Naive B cell (primary cell): ENCODE measurements at regions not wholly inside any gene's neighbourhood (a gene's known extent, or its start where the extent isn't known, plus 50 kb on each side); places are given as distances from the start of the nearest gene placed in this dataset.
"Not testable (repeated sequence)": the region's sequence is repeated elsewhere in the genome, so short reads cannot be mapped to it uniquely, and the experiment has no call there.

ENCODE experiments used
- ATAC-seq, 2 donors: fragments of 150-1000 bp; cut with Tn5 transposase; 2 replicates each; pipeline ENCODE4 v1.10.0; 2021; ENCODE audit warnings: low read depth in 2 of 2, mild to moderate bottlenecking in 2 of 2, moderate library complexity in 2 of 2
- DNase-seq: peaks from one replicate; pipeline ENCODE4 v3.0.0; 2022
- H3K27ac Mint-ChIP-seq, 6 donors: one replicate each; pipeline ENCODE4 v1.8.0; 2020 to 2022; ENCODE audit warnings: mild to moderate bottlenecking in 6 of 6, mixed read lengths in 6 of 6, moderate library complexity in 5 of 6, inconsistent platforms in 2 of 6
- H3K27me3 Mint-ChIP-seq, 3 donors: one replicate each; pipeline ENCODE4 v1.8.0; 2021 to 2022; ENCODE audit warnings: mixed read lengths in 3 of 3, mild to moderate bottlenecking in 1 of 3
- H3K36me3 Mint-ChIP-seq, 2 donors: one replicate each; pipeline ENCODE4 v1.8.0; 2020 to 2022; ENCODE audit warnings: mixed read lengths in 2 of 2, inconsistent platforms in 1 of 2, mild to moderate bottlenecking in 1 of 2
- H3K4me1 Mint-ChIP-seq, 3 donors: one replicate each; pipeline ENCODE4 v1.8.0; 2020 to 2022; ENCODE audit warnings: mixed read lengths in 3 of 3, inconsistent platforms in 1 of 3, mild to moderate bottlenecking in 1 of 3, moderate library complexity in 1 of 3
- H3K4me3 Mint-ChIP-seq, 8 donors: one replicate each; pipeline ENCODE4 v1.8.0; 2020 to 2022; ENCODE audit warnings: mild to moderate bottlenecking in 8 of 8, mixed read lengths in 8 of 8, moderate library complexity in 8 of 8, inconsistent platforms in 2 of 8
- H3K9me3 Mint-ChIP-seq, 7 donors: one replicate each; pipeline ENCODE4 v1.8.0; 2020 to 2022; ENCODE audit warnings: mixed read lengths in 7 of 7, mild to moderate bottlenecking in 5 of 7, inconsistent platforms in 2 of 7, moderate library complexity in 1 of 7

- H3K36me3 Mint-ChIP-seq, result no peaks in the 10 kb centered on the region
- peaks cover 0 to 10% (median 0%) of the 10 kb centered on the region in 3 donors for H3K27me3 Mint-ChIP-seq
- H3K4me3 Mint-ChIP-seq, result no peak overlapping the region
- no peak overlapping the region for H3K27ac Mint-ChIP-seq
- H3K4me1 Mint-ChIP-seq, result no peaks in the 10 kb centered on the region
- DNase-seq (no peak), ATAC-seq (no peak)
- peaks cover 0 to 5% (median 0%) of the 10 kb centered on the region in 7 donors for H3K9me3 Mint-ChIP-seq
Measured at GRCh38 chr5:18395126-18396110, 761.2 kb downstream of the TAF11L14 start.

GRCh38 chr5:18397371-18397770, 763.1 kb downstream of the TAF11L14 start:
- Mint-ChIP-seq H3K36me3 (no peaks in the 10 kb centered on the region), H3K4me1 (no peaks in the 10 kb centered on the region), H3K4me3 (no peak overlapping the region), H3K27me3 (peaks cover 0 to 7% (median 0%) of the 10 kb centered on the region in 3 donors), H3K27ac (no peak overlapping the region), H3K9me3 (peaks cover 0 to 5% (median 0%) of the 10 kb centered on the region in 7 donors)
- DNase-seq, result no peak
- ATAC-seq, result no peak

GRCh38 chr5:18397891-18398290, 763.6 kb downstream of the TAF11L14 start:
- DNase-seq (no peak), ATAC-seq (no peak)
- Mint-ChIP-seq H3K4me1 (no peaks in the 10 kb centered on the region), H3K9me3 (peaks cover 0 to 5% (median 0%) of the 10 kb centered on the region in 7 donors), H3K27ac (no peak overlapping the region), H3K4me3 (no peak overlapping the region), H3K36me3 (no peaks in the 10 kb centered on the region), H3K27me3 (peaks cover 0 to 5% (median 0%) of the 10 kb centered on the region in 3 donors)

- not testable (repeated sequence) for DNase-seq, H3K4me3 Mint-ChIP-seq, H3K36me3 Mint-ChIP-seq, H3K27me3 Mint-ChIP-seq, H3K4me1 Mint-ChIP-seq, ATAC-seq, H3K9me3 Mint-ChIP-seq, H3K27ac Mint-ChIP-seq
Measured at GRCh38 chr5:18399461-18400327, 765.4 kb downstream of the TAF11L14 start.

- DNase-seq, result no peak
- peaks cover 0 to 5% (median 0%) of the 10 kb centered on the region in 7 donors for H3K9me3 Mint-ChIP-seq
- ATAC-seq, result no peak
- H3K27me3 Mint-ChIP-seq, result no peaks in the 10 kb centered on the region
- no peak overlapping the region for H3K27ac Mint-ChIP-seq
- H3K4me3 Mint-ChIP-seq, result no peak overlapping the region
- no peaks in the 10 kb centered on the region for H3K36me3 Mint-ChIP-seq
- H3K4me1 Mint-ChIP-seq, result no peaks in the 10 kb centered on the region
Measured at GRCh38 chr5:18403141-18403540, 768.9 kb downstream of the TAF11L14 start.

- no peaks in the 10 kb centered on the region for H3K4me1 Mint-ChIP-seq
- peaks cover 0 to 3% (median 0%) of the 10 kb centered on the region in 7 donors for H3K9me3 Mint-ChIP-seq
- no peaks in the 10 kb centered on the region for H3K36me3 Mint-ChIP-seq
- ATAC-seq (no peak), DNase-seq (no peak)
- no peak overlapping the region for H3K27ac Mint-ChIP-seq
- H3K27me3 Mint-ChIP-seq, result no peaks in the 10 kb centered on the region
- no peak overlapping the region for H3K4me3 Mint-ChIP-seq
Measured at GRCh38 chr5:18403941-18404438, 769.7 kb downstream of the TAF11L14 start.

- no peaks in the 10 kb centered on the region for H3K4me1 Mint-ChIP-seq
Measured at GRCh38 chr5:18420711-18421110, 786.5 kb downstream of the TAF11L14 start.

GRCh38 chr5:18433336-18433735, 799.1 kb downstream of the TAF11L14 start:
- Mint-ChIP-seq H3K4me1 (no peaks in the 10 kb centered on the region), H3K27ac (no peak overlapping the region), H3K27me3 (no peaks in the 10 kb centered on the region), H3K4me3 (no peak overlapping the region), H3K9me3 (peaks cover 0 to 9% (median 0%) of the 10 kb centered on the region in 7 donors), H3K36me3 (no peaks in the 10 kb centered on the region)
- ATAC-seq (no peak), DNase-seq (no peak)

More at GRCh38 chr5:18420711-18421110, 786.5 kb downstream of the TAF11L14 start:
- no peak overlapping the region for H3K27ac Mint-ChIP-seq
- H3K9me3 Mint-ChIP-seq, result peaks cover 0 to 21% (median 2%) of the 10 kb centered on the region in 7 donors
- no peaks in the 10 kb centered on the region for H3K27me3 Mint-ChIP-seq
- DNase-seq (no peak), ATAC-seq (no peak)
- no peaks in the 10 kb centered on the region for H3K36me3 Mint-ChIP-seq
- H3K4me3 Mint-ChIP-seq, result no peak overlapping the region

GRCh38 chr5:18438126-18438525, 803.9 kb downstream of the TAF11L14 start:
- Mint-ChIP-seq H3K27ac (no peak overlapping the region), H3K4me1 (no peaks in the 10 kb centered on the region), H3K27me3 (no peaks in the 10 kb centered on the region), H3K36me3 (no peaks in the 10 kb centered on the region), H3K9me3 (peaks cover 0 to 5% (median 0%) of the 10 kb centered on the region in 7 donors), H3K4me3 (no peak overlapping the region)
- no peak for DNase-seq
- ATAC-seq, result no peak

GRCh38 chr5:18455521-18455920, 821.3 kb downstream of the TAF11L14 start:
- Mint-ChIP-seq H3K9me3 (peaks cover 0 to 3% (median 0%) of the 10 kb centered on the region in 7 donors), H3K27ac (no peak overlapping the region), H3K36me3 (no peaks in the 10 kb centered on the region), H3K27me3 (peaks cover 0 to 3% (median 0%) of the 10 kb centered on the region in 3 donors), H3K4me1 (no peaks in the 10 kb centered on the region), H3K4me3 (no peak overlapping the region)
- ATAC-seq (no peak), DNase-seq (no peak)

GRCh38 chr5:18457255-18457654, 823.0 kb downstream of the TAF11L14 start:
- peaks cover 0 to 3% (median 0%) of the 10 kb centered on the region in 3 donors for H3K27me3 Mint-ChIP-seq
- H3K4me3 Mint-ChIP-seq, result no peak overlapping the region
- no peak for DNase-seq
- peaks cover 0 to 3% (median 0%) of the 10 kb centered on the region in 7 donors for H3K9me3 Mint-ChIP-seq
- no peaks in the 10 kb centered on the region for H3K4me1 Mint-ChIP-seq
- no peaks in the 10 kb centered on the region for H3K36me3 Mint-ChIP-seq
- no peak for ATAC-seq
- no peak overlapping the region for H3K27ac Mint-ChIP-seq

- DNase-seq (no peak), ATAC-seq (no peak)
- no peak overlapping the region for H3K4me3 Mint-ChIP-seq
- H3K27ac Mint-ChIP-seq, result no peak overlapping the region
- peaks cover 0 to 3% (median 0%) of the 10 kb centered on the region in 7 donors for H3K9me3 Mint-ChIP-seq
- H3K27me3 Mint-ChIP-seq, result no peaks in the 10 kb centered on the region
- no peaks in the 10 kb centered on the region for H3K4me1 Mint-ChIP-seq
- H3K36me3 Mint-ChIP-seq, result no peaks in the 10 kb centered on the region
Measured at GRCh38 chr5:18461766-18462165, 827.5 kb downstream of the TAF11L14 start.
